GM21786 (cell line): ENCODE measurements at regions not wholly inside any gene's neighbourhood (a gene's known extent, or its start where the extent isn't known, plus 50 kb on each side); places are given as distances from the start of the nearest gene placed in this dataset.
"Not testable (repeated sequence)": the region's sequence is repeated elsewhere in the genome, so short reads cannot be mapped to it uniquely, and the experiment has no call there.

Experiments
- ATAC-seq: cut with Tn5 transposase; IDR thresholded peaks from one replicate; pipeline ENCODE4 v1.9.1; 2021; ENCODE audit not compliant: unreplicated experiment

DNA sequence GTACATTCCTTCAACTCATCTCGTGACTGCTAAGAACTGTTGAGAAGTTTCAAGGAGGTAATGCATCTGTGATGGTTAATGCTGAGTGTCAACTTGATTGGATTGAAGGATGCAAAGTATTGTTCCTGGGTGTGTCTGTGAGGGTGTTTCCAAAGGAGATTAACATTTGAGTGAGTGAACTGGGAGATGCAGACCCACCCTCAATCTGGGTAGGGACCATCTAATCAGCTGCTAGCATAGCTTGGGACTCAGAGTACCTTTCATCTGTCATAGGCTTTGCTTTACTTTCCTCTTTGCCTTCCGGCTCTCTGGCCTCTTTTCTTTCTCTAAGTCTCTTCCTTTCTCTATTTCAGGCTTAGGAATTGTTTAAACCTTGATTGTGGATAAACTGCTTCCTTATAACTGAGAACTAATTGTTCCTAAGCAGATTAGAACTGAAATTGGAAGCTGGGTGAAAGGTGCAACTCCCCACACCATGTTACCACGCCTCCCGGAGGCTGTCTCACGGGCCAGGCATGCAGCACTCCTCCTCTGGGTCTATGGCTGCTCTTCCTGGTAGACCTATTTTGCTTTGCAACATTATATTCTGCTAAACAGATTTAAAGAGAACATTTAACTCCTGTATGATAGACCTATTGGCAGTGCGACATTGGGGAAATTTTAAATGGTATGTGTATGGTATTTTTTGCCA is 298.2 kb downstream of the CCSER2 start:
- no peak for ATAC-seq

DNA sequence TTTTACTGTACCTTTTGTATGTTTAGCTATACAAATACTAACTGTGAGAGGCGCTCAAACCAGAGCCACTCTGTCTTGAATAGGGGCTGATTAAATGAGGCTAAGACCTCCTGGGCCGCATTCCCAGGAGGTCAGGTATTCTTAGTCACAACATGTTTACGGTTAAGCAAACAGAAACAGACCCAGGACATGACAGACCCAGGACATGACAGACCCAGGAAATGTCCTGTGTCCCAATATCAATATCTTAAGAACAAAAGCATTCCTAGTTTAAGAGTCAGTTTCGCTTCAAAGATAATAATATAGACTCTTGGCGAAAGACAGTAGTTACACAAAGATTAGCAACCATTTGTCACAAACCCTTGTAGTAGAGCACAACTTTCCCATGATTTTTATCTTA is 304.5 kb downstream of the CCSER2 start:
- no peak for ATAC-seq

DNA sequence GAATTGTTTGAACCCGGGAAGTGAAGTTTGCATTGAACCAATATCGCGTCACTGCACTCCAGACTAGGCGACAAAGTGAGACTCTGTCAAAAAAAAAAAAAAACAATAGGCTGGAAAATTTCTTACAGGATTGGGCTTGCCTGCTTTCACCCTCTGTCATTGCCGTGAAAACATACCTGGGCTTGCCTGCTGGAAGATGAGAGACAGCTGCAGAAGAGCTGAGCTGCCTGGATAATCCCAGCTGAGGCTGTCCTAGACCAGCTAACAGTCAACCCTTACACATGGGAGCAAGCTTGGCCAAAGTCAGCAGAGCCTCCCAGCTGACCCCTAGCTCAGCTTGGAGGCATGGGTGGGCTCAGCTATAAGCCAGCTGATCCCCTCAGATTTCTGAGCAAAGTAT is 306.2 kb downstream of the CCSER2 start:
- ATAC-seq = no peak

DNA sequence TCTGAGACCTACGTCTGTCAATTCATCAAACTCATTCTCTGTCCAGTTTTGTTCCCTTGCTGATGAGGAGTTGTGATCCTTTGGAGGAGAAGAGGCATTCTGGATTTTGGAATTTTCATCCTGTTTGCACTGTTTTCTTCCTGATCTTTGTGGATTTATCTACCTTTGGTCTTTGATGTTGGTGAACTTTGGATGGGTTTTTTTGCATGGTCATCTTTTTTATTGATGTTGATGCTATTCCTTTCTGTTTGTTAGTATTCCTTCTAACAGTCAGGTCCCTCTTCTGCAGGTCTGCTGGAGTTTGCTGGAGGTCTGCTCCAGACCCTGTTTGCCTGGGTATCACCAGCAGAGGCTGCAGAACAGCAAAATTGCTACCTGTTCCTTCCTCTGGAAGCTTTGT is 322.2 kb downstream of the CCSER2 start:
- not testable (repeated sequence) for ATAC-seq

DNA sequence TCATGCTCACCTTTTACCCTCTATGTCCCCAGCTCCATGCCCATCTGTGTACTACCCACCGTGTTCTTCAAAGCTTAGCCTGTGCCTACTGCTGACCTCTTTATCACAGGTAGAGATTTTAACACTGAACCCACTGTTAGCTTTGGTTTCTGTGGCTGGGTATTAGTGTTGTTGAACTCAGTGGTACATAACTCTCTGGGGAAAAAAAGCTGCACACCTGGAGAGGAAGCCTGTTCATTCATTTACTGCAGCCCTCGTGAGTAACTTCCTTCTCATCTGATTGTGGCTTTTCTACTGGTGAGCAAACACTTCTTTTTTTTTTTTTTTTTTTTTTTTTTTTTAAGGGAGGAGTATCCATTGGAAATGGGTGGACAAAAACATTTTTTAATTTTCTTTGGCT is 326.3 kb downstream of the CCSER2 start:
- ATAC-seq = peak; percentile 77

DNA sequence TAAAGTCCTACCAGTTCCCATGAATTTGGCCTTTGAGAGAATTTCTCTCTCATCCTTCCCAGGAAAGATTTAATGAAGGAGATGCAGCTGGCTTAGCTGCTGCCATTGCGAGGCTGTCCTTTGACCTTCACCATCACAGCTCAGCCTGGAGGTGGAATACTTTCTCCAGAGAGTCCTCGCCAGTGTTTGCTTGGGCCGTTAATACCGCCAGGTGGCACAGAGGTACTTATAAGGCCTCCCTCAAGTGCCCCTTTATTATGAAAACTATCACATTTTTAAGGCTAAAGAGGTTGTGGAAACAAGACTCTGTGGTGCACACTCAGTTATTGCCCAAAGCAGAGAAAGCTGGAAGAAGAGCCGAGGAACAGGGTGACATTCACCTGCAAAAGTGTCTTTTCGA is 330.6 kb downstream of the CCSER2 start:
- ATAC-seq = no peak

DNA sequence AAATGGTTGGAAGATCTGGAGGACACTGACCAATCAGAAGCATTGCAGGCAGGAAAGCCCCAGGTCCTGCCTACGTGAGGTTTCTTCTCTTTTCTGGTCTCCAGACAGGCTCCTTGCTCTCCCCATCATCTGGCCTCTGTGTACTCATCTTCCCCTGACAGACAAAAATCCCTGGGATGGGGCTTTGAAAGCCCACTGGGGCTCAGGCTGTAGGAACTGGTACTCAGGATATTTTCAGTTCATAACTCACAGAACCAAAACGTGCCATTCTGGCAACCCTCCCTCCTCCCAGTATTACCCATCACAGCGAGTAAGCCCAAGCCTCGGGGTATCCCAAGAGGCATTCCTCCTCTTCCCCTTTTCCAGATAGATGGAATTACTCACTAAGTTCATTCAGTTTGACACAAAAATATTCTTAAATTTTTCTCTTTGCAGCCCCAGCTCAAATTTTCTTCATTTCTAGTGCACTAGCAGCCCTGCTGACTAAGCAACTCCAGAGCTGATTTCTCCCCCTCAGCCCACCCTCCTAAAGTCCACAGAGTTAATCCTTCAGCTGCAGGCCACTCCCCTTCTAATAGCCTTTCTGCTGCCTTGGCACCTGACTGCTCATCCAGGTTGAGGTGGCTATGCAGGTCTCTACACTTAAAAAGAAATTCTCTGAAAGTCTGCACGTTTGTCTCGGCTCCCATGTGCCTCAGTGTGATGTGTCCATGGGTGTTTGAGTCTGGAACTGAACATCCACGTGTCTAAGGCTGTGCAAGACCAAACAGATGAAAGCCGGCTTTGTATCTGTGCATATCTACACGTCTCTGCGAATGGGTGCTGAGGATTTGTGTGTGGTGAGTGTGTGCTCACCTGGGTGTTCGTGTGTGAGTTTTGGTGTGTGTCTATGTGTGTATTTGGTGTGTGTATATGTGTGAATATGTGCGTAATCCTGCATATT is 331.4 kb downstream of the CCSER2 start:
- ATAC-seq = no peak

DNA sequence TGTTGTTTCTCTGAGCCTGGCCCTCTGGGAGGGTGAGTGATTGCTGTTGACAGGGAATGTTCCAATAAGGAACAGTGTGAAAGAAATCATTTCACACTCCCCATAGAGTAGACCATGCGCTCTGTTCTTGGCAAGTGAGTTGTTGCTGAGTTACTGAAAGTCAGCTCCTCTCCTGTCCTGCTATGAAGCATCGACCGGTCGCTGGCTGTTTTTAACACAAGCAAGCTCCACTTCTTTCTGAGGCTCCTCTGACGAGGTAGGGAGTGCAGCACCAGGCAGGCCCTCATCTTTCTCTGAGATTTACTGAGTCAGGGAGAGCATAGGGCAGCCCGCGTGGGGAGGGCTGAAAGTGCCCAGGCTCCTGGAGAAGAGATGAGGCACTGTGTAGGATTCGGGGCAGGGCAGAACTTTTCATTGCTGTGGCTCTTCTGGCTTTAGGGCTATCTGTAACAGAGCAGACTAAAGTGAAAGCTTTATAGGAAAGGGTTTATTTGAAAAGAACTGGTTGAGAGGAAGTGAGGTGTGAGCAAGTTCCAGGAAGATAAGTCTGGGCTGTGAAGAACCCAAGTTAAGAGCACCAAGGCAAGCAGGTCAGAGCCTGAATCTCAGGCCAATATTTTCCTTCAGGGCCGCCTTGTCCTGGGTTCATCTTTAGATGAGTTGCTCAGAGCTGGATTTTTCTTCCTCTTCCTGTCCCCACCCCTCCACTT is 332.2 kb downstream of the CCSER2 start:
- no peak for ATAC-seq

DNA sequence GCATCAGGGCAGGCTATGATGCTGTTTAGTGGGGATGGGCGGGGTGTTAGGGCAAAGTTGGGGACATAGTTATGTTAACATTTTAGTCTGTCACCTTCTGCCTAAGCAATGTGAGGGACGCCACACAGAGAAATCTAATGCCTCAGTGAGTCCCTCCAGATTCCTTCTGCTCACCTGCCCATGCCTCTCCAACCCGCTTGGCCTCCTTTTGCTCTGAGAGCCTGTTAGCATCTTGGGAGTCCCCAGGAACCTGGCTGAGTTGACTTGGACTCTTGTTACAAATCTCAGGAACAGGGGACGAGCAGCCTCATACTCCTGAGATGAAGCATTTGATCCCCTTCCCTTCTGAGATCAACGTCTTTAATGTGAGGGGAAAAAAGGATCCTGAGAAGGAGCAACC is 336.8 kb downstream of the CCSER2 start:
- ATAC-seq = no peak

DNA sequence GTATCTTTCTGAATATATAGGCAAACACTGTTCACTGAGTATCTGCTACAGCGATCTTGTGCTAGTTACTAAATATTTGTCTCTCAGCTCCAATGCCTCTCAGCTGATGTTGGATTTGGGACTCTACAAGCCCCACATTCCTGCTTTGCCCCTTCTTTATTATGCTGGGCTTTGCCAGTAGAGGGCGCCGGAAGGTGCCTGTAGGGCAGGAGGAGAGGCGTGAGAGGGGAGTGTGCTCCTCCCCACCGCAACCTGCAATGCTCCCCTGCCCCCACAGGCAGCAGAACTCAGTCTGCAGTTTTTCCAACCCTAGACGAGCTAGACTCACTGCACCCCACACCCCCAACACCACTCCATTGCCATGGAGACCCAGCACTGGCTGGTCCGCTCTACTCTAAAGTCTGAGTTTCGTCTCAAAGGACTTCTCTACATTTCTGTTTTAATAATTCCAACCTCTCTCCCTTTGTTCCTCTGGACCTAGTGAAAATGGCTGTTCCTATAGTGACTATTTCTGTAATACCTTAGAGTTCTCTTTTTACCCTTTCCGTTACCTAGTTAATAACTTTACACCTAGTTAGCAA is 337.6 kb downstream of the CCSER2 start:
- ATAC-seq = peak; percentile 69

DNA sequence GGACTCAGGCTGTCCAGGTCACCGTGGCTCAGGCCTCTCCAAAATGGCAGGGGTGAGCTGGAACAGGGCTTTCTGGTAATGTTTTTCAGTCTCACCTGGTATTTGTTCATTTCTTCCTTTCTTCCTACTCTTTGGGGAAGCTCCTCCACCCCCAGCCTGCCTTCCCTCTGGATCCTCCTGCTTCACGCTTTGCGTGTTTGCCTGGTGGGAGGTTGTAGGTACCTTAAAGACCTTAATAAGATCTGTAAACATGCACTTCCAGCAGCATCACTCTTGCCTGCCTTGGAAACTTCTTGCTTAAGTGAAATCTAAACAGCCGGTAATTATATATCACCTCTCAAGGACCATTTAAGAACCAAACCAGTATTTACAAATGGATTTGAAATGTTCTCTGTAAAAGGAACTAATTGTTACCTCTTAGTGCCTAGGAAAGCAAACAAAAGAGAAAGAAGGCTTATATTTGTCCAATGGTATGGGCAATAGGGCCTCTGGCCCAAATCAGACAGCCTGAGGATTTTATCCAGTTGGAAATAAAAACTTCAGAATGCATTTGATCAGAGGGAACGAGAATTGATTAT is 339.9 kb downstream of the CCSER2 start:
- ATAC-seq = no peak

DNA sequence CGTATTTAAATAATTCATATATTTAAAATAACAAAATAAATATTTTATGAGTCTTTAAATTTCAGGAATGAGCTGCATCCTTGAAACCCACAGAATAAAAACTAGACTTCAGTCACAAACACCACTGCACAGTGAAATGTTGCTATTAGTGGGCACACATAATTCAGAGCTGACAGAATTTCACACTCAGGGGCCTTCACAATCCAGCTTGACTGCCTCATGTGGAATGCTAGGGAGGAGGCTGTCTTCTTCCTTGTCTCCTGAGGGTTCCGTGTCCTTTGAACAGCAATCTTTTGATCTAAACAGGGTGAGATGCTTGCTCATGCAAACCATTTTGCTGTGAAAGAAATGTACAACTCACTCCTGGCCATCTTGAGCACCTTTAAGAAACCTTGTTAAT is 346.7 kb downstream of the CCSER2 start:
- no peak for ATAC-seq

DNA sequence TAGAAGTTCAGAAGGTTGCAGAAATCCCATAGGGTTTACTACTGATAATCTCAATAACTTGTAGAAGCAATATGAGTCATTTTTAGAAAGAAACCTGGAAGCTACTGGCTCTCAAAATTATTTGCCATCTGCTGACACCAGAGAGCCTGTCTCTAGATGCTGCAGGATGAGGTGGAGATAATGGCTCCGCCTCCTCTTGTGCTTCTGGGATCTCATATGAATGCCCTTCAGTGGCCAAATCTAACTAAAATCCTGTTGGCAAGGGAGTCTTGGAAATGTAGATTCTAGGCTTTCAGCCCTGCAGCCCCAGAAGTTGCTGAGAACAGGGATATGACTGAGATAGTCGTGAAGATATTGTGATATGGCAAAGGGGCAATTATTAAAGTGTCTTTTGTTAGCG is 348.1 kb downstream of the CCSER2 start:
- ATAC-seq = no peak

DNA sequence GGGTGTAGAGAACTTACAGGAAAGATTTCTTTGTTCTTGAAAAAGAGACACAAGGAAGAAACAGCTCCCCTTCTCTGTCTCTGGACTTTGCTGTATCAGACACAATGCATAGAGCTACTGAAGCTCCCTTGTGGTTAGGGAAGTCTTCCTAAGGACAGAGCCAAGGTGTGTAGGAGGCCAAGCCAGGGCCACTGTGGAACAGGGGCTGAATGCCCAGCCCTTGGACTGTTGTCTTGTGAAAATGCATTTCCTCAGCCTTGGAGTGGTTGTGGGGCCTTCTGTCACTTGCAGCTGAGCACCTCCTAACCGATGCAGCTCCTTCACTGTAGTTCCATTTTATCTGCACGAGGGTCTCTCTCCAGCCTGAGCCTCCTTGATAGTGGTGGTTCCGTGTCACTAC is 353.4 kb downstream of the CCSER2 start:
- ATAC-seq = no peak

DNA sequence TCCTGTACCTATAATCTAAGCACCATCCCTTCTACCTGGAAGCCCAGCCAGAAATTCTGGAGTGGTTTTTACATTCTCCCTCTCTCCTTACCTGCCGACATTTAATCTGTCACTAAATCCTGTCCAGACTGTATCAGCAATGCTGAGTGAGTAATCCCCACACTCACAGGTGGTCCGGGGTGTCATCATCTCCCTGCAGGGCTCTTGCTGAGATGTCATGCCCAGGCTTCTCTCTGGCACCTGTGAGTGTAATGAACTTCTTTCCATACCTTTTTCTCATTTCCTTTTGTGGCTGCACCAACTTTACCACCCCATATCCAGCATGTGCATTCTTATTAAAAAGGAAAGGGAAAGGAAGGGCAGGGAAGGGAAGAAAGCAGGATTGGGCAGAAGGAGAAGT is 355.2 kb downstream of the CCSER2 start:
- no peak for ATAC-seq

DNA sequence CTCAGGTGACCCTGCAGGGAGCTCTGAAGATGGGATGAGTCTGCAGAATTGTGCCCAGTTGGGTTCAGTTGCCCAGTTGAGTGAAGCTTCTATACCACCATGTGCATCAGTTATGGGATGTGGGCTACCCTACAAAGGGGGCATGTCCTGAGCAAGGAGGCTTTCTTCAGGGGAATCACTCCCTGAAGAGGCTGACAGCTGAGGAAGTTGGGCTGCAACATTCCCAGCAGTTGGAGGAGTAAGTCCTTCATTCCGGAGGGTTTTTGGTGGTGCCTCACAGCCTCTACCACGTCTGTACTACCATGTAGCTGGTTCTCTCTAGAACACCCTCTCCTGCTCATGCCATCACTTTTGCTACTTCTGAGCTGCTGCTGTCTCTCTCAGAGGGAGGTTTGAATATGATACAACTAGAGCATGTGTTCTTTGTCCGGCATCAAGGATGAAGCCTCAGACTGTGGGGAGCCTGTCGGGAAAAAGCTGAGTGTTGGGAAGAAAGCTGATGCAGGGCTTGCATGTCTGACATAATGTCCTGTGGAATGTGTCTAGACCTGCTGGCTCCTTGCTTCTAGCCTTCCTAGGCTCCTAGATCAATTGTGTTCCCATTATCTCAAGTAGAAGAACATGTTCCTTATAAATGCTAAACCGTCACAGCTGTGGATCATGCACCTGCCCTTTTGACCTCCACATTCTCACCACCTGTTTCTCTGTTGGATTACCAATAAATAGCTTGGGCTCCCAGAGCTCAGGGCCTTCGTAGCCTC is 355.8 kb downstream of the CCSER2 start:
- ATAC-seq = no peak

DNA sequence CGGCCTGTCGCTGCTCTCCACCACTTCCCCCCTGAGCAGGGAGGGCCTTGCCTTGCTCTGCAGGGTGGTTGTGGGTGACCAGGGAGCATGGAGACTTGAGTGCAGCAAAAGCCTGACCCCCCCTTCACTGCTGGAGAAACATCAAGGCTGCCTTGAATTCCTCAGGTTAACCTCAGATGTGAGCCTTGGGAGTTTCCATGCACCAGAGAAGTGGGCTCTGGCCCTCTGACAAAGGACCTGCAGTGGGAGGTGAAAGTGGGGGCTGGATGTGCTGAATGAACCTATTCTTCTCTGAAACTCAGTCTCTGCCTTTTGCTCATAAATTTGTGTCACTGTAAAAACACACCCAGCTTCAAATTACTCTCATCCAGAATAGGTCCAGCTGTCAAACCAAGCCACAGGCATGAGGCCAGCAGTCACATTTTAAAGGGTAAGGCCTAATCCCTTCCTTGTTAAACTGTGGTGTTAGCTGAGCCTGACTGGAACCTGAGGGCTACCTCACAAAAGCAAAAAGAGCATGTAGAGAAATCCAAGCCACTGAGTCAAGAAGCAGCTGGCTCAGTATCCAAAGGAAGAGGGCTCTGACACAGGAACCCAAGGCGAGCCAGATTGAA is 356.8 kb downstream of the CCSER2 start:
- no peak for ATAC-seq

DNA sequence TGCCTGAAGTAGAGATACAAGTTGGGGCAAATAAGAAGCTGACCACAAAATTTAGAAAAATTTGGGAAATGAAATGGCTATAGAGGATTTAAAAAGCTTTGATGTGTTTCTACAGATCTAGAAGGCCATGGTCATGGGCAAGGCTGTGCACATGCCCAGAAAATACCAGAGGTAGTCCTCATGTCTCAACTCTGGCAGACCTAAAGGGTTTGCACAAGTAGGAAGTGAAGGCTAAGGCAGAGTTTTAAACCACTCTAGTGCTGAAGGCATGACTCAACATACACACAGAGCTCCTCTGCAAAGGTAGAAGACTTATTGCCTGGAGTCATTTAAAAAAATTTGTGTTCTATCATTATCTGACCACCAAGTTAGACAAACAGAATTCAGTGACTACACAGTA is 364.6 kb downstream of the CCSER2 start:
- ATAC-seq = no peak

DNA sequence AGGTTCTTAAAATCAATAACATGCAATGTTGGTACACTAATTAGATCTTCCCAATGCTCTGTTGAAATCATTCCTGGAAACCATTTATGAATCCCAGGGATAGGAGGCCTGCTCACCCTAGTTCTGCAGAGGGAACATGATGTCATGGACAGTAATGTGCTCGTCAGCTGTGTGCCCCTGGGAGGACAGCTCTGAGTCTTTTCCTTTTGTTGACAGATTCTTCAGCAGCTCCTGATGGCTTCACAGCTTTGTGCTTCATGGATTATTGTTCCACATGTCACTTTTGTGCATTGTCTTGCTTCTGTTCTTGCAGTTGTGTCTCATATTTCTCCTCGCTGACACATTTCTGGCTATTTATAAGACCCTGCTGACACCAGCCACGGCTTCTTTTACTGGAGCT is 367.5 kb downstream of the CCSER2 start:
- no peak for ATAC-seq

DNA sequence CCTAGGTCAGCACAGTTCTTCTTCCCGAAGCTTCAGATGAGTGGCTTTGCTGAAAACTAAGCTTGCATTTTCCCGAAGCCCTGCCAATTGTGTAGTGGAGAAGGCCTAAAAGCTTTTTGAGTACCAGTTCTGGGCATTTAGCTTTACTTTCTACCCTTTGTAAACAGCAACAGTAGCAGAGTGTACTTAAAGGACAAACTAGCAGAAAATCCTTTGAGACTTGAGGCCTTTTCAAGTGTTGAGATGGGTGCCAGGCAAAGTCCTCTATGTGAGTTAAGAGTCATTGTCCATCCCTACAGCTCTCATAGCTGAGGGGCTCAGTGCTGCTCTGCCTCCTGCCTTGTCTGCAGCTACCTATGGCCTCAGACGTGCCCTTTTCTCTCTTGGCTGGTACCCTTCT is 368.2 kb downstream of the CCSER2 start:
- ATAC-seq = no peak
